Keratinocyte (primary cell): ENCODE measurements at regions not wholly inside any gene's neighbourhood (a gene's known extent, or its start where the extent isn't known, plus 50 kb on each side); places are given as distances from the start of the nearest gene placed in this dataset.

Source experiments
- EZH2 ChIP-seq: IDR thresholded peaks from one replicate; pipeline ENCODE4 v1.6.1; 2012; ENCODE audit warnings: inconsistent platforms, mild to moderate bottlenecking, low read length, moderate library complexity
- TF ChIP-seq, protein P1 (sequence below), 3 experiments: IDR thresholded peaks in 1 of 3; conservative IDR thresholded peaks in 1 of 3; optimal IDR thresholded peaks in 1 of 3; 2 replicates in 2 of 3; 3 replicates in 1 of 3; pipeline versions ENCODE3 to v1.5.1; 2011; ENCODE audit warnings: low read length in 3 of 3, mild to moderate bottlenecking in 3 of 3, moderate library complexity in 2 of 3, control low read depth in 1 of 3, inconsistent platforms in 1 of 3; ENCODE audit not compliant: insufficient read depth in 2 of 3; ENCODE audit errors: extremely low read depth in 1 of 3

- TF ChIP-seq, protein P1, sequence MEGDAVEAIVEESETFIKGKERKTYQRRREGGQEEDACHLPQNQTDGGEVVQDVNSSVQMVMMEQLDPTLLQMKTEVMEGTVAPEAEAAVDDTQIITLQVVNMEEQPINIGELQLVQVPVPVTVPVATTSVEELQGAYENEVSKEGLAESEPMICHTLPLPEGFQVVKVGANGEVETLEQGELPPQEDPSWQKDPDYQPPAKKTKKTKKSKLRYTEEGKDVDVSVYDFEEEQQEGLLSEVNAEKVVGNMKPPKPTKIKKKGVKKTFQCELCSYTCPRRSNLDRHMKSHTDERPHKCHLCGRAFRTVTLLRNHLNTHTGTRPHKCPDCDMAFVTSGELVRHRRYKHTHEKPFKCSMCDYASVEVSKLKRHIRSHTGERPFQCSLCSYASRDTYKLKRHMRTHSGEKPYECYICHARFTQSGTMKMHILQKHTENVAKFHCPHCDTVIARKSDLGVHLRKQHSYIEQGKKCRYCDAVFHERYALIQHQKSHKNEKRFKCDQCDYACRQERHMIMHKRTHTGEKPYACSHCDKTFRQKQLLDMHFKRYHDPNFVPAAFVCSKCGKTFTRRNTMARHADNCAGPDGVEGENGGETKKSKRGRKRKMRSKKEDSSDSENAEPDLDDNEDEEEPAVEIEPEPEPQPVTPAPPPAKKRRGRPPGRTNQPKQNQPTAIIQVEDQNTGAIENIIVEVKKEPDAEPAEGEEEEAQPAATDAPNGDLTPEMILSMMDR (optimal IDR thresholded peaks at IDR 0.05 in 1 of 3, IDR thresholded peaks at IDR 0.05 in 1 of 3, conservative IDR thresholded peaks at IDR 0.05 in 1 of 3; ENCODE audit: extremely low read depth in 1 of 3, insufficient read depth in 2 of 3, low read length in 3 of 3): no peak
- TF ChIP-seq EZH2: no peak
Measured at GRCh38 chr22:48573766-48574165, 1253.9 kb downstream of the BRD1 start.
